NCI-H524 treated with DMSO at 0.1 percent for 48 hours (cell line): ENCODE measurements at regions not wholly inside any gene's neighbourhood (a gene's known extent, or its start where the extent isn't known, plus 50 kb on each side); places are given as distances from the start of the nearest gene placed in this dataset.
"Not testable (repeated sequence)": the region's sequence is repeated elsewhere in the genome, so short reads cannot be mapped to it uniquely, and the experiment has no call there.

Source experiments
- DNase-seq: peaks from one replicate; lab custom pipeline; 2025; lab: John Stamatoyannopoulos, UW

DNA sequence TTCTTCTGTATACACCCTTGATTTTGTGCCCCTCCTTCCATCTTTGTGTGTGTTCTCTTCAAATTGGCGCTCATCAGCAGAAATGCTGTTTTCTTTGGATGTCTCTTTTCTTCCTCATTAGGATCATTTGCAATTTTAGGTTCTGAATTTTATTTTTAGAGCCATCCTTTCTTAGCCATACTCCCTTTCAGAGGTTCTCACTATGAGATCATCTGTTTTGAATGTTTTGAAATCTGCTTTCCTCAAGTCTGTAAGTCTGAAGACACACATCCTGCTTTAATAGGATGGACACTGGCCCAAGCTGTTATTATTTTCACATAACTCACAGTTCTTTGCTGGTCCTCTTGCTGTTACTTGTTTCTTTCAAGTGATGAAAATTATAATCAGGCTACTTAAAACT, 124.8 kb downstream of the BDH1 start:
- no peak for DNase-seq

DNA sequence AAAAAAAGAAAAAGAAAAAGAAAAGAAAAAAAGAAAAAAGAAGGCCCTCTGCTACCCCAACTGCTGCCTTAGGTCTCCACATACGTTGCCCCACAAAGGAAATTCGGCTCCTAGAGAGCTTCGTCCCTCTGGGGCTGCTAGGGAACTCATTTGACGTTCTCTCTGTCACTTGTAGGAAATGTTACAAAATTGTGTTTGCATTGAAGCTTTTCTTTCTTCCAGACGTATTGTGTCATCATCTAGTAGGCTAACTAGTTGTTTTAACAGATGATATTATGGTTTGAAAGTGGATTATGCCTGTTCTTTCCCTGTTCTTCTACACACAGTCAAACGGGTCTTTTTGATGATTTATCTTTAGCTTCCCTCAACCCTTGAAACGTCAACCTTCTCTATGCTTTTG, 125.3 kb downstream of the BDH1 start:
- no peak for DNase-seq

DNA sequence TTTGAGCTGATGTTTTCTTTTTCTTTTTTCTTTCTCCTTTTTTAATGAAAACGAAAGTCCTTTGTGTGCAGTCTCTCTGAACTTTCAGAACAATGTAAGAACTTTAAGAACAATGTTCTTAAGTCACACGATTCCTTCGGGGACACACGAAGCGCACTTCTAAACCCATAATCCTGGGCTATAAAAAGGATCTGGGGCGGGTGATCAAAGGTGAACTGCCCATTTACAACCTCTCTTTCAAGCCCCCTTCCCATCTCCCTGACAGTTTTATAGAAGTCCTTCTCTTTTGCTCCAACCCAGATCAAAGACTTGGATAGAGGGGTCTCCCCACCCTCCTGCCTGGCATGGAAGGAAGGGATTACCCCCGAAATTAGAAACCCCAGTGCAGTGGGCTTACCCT, 126.8 kb downstream of the BDH1 start:
- DNase-seq, result no peak

DNA sequence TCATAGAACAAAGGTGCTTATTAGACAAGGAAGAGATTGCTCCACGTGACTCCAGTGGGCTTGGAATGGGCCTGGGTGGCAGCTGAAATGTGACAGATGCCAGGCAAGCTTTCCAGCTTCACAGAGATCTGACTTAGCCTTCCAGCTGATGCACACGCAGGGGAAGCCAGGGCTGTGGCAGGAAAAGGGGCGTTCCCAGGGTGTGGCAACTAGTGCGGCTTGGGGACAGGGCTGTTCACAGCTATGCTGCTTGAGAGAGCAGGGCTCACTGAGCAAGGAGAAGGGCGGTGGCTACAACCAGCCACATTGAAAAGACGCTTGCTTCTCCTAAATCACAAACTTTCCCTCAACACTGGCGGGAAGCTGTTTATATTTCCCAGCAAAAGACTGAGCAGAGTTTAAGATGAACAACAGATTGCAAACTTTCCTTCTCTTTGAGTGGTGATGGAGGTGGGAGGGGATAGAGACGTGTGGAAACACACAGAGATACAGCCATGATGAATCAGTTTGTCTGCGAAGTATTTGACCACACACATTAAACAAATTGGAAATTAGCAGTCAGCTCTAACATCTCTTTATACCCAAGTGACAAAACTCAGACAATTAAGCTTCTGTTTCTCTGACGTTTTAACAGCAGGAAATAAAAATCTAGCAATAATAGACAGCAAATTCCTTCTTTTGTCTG, 127.5 kb downstream of the BDH1 start:
- no peak for DNase-seq

DNA sequence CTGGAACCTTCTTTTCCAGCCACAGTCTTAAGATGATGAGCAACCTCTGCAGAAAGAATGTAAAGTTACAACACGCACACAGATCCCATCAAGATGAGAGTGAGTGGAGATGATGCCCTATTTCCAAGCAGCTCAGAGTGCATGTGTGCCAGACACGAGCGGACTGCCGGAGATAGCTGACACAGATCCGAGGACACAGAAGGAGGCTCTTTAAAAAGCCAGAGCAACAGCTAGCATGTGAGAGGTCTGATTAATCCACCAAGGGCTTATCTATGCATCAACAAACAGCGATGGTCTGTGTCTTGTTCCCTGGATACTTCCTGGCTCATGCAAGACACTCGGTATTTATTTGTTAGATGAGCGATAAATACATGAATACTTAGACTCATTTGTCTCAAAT, 128.6 kb upstream of the DLG1 start:
- no peak for DNase-seq

DNA sequence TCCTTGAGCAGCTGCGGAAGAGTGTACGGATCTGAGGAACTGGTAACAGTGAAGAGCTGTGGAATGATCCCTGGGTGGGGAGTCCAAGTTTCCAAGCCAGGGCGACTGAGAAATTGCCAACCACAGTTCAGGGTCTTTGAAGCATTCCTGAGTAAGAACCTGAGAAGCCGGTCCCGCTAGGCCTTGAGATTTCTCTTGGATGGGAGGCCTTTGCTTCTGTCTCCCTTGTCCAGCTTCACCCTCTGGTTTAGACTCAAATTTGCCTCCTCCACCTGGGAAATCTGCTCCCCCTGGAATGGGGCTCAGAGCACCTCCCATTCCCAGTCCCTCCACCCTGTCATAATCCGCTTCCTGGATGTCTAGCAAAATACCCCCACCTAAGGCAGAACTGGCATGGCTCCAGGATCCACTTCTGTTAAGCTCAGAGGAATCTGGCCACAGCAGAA, 127.7 kb upstream of the DLG1 start:
- no peak for DNase-seq

DNA sequence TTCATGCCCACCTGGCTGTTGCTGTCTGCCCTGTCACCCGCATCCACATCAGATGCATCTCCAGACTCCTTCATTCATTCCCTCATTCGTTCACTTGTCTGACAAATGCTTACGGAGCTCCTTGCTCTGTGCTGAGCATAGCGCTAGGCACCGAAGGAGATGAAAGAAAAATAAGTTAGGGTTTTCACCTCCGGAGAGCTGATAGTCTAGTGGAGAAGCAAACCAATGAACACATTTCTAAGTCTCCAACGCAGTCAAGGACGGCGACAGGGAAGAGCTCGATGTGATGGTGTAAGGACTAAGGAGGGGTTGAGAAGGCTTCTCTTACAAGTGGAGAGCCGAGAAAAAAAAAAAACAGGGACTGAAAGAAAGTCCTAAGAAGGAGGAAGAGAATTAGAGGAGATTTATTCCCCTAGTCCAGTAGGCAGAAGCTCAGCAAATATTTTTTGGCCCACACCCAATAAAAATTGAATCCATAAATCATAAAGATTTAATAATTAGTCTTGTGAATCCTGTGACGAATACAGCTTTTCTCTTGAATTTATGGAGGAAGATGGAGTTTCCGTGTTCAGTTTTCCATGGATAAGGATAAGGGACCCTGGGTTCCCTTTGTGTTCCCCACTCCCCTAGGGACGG, 127.2 kb upstream of the DLG1 start:
- DNase-seq, result no peak

DNA sequence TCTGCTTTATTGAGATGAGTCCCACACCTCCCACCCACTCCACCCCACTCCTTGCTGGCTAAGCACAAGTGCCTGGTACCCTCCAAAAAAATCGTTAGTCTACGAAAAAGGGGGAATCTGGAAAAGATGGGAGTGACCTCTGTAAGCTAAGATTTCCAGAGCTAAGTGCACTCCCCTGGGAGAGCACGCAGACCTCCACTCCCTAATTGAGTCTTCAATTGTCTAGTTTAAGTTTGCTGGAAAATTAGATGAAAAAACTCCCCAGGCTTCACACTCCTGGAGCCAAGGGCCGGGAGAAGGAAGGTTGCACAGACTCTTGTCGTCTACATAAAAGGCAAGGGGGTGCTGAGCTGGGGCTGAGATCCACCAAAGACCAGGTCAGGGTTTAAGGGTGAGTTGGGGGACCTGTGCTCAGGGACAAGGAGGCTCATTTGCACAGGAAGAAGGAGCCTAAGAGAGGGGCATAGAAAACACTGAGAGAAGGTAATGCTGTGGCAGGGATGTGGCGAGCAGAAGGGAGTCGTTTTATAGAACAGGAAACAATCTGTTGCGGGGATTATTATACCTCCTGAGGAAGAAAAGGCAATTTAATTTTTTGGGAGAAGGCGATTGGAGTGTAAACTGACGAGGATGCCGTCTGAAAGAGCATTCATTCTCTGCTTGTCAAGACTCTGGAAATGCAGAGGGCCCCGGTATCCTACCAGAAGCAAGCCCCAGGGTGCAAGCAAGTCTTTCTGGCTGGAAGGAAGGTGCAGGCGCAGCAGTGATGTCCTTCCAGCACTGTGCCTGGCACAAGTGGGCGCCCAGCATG, 126.5 kb upstream of the DLG1 start:
- DNase-seq, result no peak

DNA sequence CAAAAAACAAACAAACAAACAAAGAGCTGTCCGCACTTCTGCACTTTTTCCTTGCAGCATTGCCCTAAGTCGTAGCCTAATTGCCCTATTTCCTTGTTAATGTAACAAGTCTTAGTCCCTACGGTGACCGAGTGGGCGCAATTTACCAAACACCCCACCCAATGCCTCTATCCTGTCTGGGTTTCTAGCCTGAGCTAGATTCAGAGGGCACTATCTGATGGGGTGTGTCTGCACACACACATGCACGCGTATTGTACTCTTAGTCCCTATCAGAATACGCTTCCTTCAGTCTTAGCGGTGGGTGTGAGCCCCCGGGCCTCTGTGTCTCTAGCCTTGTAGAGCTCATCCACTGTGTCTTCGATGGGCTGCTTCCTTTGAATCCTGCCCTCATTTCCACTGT, 125.9 kb upstream of the DLG1 start:
- DNase-seq, result no peak

DNA sequence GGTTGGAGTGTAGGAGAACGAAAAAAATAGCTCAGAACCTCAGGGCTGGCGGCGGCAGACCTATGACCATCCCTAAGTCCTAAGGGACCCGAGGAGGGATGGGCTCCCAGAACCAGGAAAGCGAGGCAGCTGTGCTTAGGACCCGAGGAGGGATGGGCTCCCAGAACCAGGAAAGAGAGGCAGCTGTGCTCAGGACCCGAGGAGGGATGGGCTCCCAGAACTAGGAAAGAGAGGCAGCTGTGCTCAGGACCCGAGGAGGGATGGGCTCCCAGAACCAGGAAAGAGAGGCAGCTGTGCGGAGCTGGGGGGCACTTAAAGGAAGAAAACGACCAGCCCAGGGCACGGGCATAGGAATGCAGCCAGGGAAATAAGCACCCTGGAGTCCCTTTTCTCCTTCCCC, 125.0 kb upstream of the DLG1 start:
- no peak for DNase-seq

DNA sequence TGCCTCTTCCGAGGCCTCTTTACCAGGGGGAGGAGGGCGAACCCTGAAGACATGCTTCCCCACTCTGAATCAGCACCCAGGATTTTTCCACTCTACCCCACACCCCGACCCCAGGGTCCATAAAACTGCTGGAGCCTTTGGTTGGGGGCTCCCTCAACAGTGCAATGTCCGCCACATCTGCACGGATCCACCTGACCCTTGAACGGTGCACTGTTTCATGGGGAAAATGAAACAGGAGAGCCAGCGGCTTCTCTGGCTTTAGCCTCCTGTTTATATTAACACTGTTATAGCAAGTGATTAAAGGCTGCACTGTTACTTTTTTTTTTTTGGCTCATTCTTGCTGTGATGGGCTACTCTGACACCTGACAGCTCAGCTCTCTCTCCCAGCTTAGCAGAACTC, 124.1 kb upstream of the DLG1 start:
- DNase-seq, result no peak

DNA sequence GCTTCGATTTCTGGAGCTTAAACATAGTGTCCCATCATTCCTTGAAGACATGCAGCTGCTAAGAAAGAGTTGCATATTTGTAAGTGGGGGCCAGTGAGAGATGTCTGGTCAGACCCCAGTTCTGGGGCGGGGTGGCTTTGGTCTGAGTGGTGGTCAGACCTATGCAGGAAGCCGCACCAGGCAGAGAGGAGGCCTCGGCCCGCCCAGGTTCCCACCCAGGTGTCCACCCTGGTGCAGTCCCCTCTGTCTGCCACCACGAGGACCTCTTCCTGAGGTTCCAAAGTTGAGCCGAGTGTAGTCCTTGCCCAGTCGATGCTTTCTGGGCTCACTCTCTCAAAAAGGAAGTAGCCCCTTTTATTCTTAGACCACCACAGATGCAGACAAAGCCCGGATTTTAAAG, 122.6 kb upstream of the DLG1 start:
- DNase-seq, result no peak

DNA sequence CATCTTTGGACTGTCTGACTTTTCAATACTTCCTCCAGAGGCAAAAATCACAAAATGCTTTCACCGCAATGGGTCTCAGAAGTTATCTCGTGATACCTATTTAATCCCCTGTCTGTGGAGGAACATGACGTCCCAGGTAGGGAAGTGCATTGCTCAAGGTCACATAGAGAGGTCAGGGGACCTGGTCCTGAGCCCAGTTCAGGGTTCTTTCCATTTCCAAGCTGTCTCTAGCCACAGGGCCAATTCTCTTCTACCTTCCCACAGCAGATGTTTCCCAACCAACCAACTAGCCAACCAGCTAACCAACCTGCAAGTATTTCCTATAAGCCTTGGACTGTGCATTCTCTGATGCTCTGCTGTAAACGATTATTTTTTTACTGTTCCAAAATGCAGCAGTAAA, 122.2 kb upstream of the DLG1 start:
- no peak for DNase-seq

DNA sequence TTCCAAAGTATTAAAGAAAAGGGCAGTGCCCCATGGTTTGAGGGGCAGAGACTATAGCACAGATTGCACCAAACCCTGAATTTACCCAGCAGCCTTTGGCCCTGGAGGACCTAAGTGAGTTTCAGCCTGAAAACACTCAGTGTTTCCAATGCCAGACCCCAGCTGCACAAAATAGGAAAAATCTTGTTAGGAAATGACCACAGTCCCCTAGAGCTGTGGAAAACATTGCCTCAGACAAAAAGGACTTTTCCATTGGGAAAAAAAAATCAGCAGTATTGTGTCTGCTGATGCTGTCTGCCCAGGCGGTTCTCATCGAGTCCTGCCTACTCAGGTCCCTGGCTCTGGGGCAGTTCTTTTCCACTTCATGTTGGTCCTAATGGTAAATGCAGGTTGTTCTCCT, 121.7 kb upstream of the DLG1 start:
- no peak for DNase-seq

DNA sequence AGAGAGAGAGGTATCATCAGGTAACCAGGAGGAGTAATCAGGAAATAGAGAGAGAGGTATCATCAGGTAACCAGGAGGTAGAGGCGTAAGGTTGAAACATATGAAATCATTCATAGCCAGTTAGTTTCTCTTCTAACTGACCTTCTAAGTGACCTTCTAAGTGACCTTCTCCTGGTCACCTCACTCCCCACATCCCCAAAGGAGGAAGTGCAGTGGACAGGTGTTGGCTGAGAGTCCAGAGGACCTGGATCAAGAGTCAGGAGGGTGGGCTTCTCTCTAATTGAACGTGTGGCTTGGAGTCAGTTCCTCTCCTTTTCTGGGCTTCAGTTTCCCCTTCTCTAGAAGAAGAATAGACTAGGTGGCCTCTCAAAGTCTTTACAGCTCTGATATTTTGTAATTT, 121.3 kb upstream of the DLG1 start:
- no peak for DNase-seq

DNA sequence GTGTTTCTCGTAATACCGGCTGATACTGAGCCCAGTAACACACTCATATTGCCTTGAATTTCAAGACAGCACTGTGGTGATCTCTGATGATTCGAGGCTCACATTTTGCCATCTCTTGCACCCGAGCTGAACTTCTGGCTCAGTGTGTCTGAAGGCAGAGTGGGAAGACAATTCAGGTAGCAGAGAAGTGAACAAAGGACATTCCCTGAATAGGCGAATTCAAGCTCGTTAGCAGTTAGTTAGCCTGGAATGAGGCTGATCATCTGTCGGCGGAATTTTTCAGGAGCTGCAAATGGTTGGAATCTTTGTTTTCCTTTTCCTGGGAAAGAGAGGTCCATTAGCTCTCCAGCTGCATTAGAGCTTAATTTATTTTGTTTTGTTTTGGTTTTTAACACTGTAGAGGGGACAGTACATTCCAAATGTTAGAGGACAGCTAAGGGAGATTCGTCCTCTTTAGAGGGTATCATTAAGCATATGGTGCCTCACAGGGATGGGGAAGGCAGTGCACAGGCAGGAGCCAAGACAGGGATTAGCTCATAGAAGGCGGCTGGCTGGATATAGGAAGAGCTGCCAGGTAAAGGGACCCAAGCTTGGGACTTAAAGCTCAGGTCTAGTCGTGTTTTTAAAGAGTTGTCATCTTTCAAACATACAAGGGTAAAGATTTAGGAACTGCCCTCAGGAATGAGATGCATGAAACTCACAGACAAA, 119.7 kb upstream of the DLG1 start:
- no peak for DNase-seq

DNA sequence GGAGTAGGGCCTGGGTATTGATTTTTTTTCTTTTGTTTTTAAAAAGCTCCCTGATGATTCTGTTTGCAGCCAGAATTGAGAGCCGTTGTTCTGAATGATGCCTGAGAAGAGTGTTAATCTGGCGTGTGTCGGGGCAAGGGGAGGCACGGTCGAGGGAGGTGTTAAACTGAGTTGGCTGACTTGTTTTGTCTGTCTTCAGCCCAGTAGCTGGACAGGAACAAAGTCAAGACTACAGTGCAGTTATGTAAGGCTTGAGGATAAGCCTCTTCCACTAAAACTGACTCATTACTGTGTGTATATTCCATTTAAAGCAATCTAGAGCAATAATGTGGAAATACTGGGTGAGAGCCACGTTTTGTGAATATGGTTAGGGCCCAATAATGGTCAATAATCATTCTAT, 119.0 kb upstream of the DLG1 start:
- no peak for DNase-seq

DNA sequence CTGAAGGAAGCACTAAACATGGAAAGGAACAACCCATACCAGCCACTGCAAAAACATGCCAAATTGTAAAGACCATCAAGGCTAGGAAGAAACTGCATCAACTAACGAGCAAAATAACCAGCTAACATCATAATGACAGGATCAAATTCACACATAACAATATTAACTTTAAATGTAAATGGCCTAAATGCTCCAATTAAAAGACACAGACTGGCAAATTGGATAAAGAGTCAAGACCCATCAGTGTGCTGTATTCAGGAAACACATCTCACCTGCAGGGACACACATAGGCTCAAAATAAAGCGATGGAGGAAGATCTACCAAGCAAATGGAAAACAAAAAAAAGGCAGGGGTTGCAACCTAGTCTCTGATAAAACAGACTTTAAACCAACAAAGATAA, 113.5 kb upstream of the DLG1 start:
- not testable (repeated sequence) for DNase-seq

DNA sequence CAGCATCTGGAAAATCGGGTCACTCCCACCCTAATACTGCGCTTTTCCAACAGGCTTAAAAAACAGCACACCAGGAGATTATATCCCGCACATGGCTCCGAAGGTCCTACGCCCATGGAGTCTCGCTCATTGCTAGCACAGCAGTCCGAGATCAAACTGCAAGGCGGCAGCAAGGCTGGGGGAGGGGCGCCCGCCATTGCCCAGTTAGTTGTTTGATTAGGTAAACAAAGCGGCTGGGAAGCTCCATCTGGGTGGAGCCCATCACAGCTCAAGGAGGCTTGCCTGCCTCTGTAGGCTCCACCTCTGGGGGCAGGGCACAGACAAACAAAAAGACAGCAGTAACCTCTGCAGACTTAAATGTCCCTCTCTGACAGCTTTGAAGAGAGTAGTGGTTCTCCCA, 111.8 kb upstream of the DLG1 start:
- not testable (repeated sequence) for DNase-seq

DNA sequence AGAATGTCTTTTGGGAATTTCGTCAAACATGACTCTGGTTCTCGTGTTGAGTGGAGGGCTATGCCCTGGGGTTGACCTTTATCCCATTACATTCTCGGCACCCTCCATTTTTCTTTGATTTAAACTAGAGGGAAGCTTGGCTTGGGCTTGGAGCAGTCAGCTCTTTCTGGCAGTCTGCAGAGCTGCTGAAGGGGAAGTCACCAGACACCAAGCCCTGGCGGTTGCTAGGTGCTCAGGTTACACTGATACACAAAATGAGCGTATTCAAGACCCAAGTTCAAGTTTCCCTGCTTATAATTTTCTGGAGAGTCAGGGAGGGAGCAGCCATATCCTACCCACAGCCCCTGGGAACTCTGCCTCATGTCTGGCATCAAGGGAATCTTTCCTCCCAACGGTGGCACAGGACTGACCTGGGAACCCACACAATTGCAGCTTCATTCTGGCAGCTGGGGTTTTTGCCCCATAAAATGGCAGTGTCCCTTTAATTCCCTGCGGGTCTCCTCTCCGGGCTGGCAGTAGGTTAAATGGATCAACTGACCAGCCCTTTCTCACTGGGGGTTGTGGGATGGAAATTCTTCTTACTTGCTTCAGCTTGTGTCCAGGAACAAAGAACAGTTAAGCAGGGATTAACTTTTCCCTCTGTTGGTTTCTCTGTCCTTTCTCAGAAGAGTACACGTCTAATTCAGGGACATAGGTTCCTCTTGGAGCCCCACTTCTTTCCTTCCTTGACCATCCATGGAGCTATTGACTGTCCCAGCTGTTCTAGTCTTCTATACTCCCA, 110.0 kb upstream of the DLG1 start:
- DNase-seq, result no peak

DNA sequence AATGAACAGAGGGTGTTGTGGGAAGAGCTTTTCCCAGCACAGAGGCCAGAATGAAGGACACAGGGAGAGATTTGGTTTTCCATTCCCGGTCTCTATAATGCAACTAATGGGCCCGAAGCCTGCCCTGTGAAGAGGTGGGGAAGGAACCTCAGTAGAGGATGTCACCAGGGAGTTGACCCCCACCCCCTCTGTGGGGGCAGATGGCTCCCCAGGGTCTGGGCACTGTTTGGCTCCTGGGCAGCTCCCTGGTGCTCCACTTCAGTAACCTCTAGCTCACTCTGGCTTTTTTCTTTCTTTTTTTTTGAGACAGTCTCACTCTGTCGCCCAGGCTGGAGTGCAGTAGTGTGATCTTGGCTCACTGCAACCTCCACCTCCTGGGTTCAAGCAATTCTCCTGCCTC, 109.1 kb upstream of the DLG1 start:
- DNase-seq, result no peak

DNA sequence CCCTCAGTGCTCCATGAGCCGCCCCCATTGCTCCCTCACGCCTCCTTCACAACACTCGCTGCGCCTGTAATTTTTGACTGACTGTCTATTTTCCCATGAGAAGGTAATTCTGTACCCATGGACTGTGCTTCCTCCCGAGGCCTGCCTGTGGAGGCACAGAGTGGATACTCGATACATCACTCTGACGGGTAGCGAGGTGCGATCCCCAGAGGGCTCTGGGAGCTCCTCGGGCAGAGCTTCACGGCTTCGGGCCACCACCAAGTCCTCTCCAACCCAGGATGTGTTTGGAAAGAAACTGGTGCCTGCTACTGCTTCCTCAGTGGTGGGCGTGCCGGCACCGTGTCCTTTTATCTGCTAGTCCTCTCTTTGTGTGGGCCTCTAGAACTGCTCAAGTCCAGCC, 108.6 kb upstream of the DLG1 start:
- no peak for DNase-seq
